ENCODE measurements at regions not wholly inside any gene's neighbourhood (a gene's known extent, or its start where the extent isn't known, plus 50 kb on each side); places are given as distances from the start of the nearest gene placed in this dataset.

DNA sequence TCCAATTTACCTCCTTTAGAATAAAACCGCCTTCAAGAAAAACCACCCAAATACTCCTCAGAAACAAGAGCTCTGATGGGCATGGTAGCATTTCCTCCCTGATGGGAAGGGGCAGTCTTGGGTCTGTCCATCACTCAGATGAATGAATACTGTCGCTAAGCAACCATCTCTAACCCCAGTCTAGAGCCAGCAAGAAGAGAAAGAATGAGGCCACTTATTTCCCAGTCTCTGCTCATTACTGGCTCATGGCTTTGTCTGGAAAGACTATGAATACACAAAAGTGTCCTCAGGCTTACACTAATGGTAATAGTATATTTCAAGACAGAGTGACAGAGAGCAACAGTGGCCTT is 51.0 kb upstream of the F3 start:
- Histone ChIP-seq H3K4me2 (ENCODE audit: low read depth, low read length, poor library complexity, severe bottlenecking) (no peak overlapping the region), H3F3A (ENCODE audit: low read depth) (no peaks in the 10 kb centered on the region), H2AFZ (ENCODE audit: low read length) (no peak overlapping the region), H3K36me3 (ENCODE audit: insufficient read depth, low read length) (no peaks in the 10 kb centered on the region), H3K9me3 (ENCODE audit: insufficient read depth, low read depth, low read length) (no peaks in the 10 kb centered on the region), H3K9me2 (replicated peaks; ENCODE audit: low read depth, low read length) (no peaks in the 10 kb centered on the region), H3K9ac (ENCODE audit: low read depth, low read length, poor library complexity, severe bottlenecking) (no peak overlapping the region), H3K4me3 (ENCODE audit: low read length, poor library complexity, severe bottlenecking) (no peak overlapping the region), H3K27me3 (ENCODE audit: insufficient read depth, low read length, poor library complexity, severe bottlenecking) (no peaks in the 10 kb centered on the region), H3K79me2 (ENCODE audit: insufficient read depth, low read length) (no peaks in the 10 kb centered on the region), H3K4me1 (ENCODE audit: insufficient read depth, low read length, poor library complexity, severe bottlenecking) (peaks cover 5% of the 10 kb centered on the region), H4K20me1 (ENCODE audit: insufficient read depth, low read length, poor library complexity, severe bottlenecking) (no peaks in the 10 kb centered on the region)
- TF ChIP-seq, protein P1, sequence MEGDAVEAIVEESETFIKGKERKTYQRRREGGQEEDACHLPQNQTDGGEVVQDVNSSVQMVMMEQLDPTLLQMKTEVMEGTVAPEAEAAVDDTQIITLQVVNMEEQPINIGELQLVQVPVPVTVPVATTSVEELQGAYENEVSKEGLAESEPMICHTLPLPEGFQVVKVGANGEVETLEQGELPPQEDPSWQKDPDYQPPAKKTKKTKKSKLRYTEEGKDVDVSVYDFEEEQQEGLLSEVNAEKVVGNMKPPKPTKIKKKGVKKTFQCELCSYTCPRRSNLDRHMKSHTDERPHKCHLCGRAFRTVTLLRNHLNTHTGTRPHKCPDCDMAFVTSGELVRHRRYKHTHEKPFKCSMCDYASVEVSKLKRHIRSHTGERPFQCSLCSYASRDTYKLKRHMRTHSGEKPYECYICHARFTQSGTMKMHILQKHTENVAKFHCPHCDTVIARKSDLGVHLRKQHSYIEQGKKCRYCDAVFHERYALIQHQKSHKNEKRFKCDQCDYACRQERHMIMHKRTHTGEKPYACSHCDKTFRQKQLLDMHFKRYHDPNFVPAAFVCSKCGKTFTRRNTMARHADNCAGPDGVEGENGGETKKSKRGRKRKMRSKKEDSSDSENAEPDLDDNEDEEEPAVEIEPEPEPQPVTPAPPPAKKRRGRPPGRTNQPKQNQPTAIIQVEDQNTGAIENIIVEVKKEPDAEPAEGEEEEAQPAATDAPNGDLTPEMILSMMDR (conservative IDR thresholded peaks at IDR 0.05; ENCODE audit: low read length), result no peak
- no peak for TF ChIP-seq EZH2phosphoT487 (IDR thresholded peaks at IDR 0.05; ENCODE audit: borderline replicate concordance)

DNA sequence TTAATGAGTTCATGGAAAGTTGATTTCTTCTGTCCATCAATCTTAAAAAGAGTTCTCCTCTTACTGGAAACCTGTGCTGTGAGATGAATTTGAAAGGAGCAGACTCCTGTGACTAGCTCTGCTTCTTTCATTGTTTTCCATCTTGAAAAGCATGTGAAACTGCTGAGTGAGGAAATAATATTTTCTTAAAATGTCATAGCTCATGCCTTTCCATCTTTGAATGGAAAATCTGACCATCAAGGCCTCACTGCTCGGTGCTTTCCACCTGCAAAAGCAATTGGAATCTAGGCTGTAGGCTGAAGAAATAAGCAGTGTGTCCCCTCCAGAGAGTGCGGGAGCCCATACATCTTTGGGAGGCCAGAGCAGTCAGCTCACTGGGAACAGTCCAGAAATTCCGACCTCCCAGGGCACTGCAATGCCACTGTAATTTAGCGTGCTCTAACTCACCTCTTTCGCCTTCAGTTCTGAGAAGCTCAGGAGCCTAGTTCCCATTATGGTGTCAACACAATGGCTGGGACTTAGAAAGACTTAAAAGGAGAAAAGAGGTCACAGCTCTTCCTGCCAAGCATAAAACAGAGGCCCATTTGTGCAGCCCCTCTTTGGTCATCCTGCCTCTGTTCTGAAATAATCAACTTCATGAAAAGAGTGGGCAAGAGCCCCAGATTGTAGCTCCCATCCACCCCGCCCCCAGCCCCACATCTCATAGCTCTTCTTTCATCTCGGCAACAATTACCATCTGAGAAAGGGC is 50.4 kb upstream of the F3 start:
- Histone ChIP-seq H3F3A (ENCODE audit: low read depth) (no peaks in the 10 kb centered on the region), H3K9ac (ENCODE audit: low read depth, low read length, poor library complexity, severe bottlenecking) (no peak overlapping the region), H3K9me2 (replicated peaks; ENCODE audit: low read depth, low read length) (no peaks in the 10 kb centered on the region), H3K79me2 (ENCODE audit: insufficient read depth, low read length) (no peaks in the 10 kb centered on the region), H3K36me3 (ENCODE audit: insufficient read depth, low read length) (no peaks in the 10 kb centered on the region), H4K20me1 (ENCODE audit: insufficient read depth, low read length, poor library complexity, severe bottlenecking) (no peaks in the 10 kb centered on the region), H3K4me1 (ENCODE audit: insufficient read depth, low read length, poor library complexity, severe bottlenecking) (peaks cover 5% of the 10 kb centered on the region), H3K4me2 (ENCODE audit: low read depth, low read length, poor library complexity, severe bottlenecking) (no peak overlapping the region), H3K4me3 (ENCODE audit: low read length, poor library complexity, severe bottlenecking) (no peak overlapping the region), H2AFZ (ENCODE audit: low read length) (no peak overlapping the region), H3K27me3 (ENCODE audit: insufficient read depth, low read length, poor library complexity, severe bottlenecking) (no peaks in the 10 kb centered on the region), H3K9me3 (ENCODE audit: insufficient read depth, low read depth, low read length) (no peaks in the 10 kb centered on the region)
- TF ChIP-seq, protein P1 (conservative IDR thresholded peaks at IDR 0.05; ENCODE audit: low read length), result no peak
- TF ChIP-seq EZH2phosphoT487 (IDR thresholded peaks at IDR 0.05; ENCODE audit: borderline replicate concordance), result no peak
